IMR-90 (cell line): ENCODE measurements at regions not wholly inside any gene's neighbourhood (a gene's known extent, or its start where the extent isn't known, plus 50 kb on each side); places are given as distances from the start of the nearest gene placed in this dataset.

Source experiments
- ATAC-seq: fragments of 200-7000 bp; cut with Tn5 transposase; 2 replicates; pipeline ENCODE4 v1.9.1; 2020; ENCODE audit warnings: low read depth, mild to moderate bottlenecking, moderate library complexity
- BruUV-seq: library from RNA; stranded (reverse); fragments of 400-500 nt; replicated peaks from 2 replicates; lab custom pipeline; 2021; lab: Mats Ljungman, UMichigan
- CTCF ChIA-PET: fragments of 300-600 bp; formaldehyde crosslinking; extraction: SDS; loops from one replicate; lab custom pipeline; 2021; ENCODE audit warnings: antibody characterized with exemption; lab: Yijun Ruan, JAX
- POLR2A ChIA-PET: fragments of 300-600 bp; sonication (Branson Sonifier 250); formaldehyde crosslinking; loops from one replicate; lab custom pipeline; 2022; ENCODE audit warnings: antibody characterized with exemption; ENCODE audit not compliant: unreplicated experiment; lab: Charles Lee
- DNase-seq: peaks from one replicate; pipeline ENCODE4 v3.0.0; 2013
- H2AFZ ChIP-seq: replicated peaks from 2 replicates; pipeline ENCODE3; 2013; ENCODE audit warnings: low read length, mild to moderate bottlenecking; ENCODE audit not compliant: poor library complexity
- H2AK5ac ChIP-seq: 2 replicates; pipeline ENCODE4 v1.6.1; 2013; ENCODE audit warnings: low read depth, low read length, inconsistent platforms
- H2AK9ac ChIP-seq: replicated peaks from 2 replicates; pipeline ENCODE3; 2013; ENCODE audit warnings: mild to moderate bottlenecking, low read depth, low read length, moderate library complexity; ENCODE audit not compliant: poor library complexity
- H2BK120ac ChIP-seq: 2 replicates; pipeline ENCODE4 v1.6.1; 2013; ENCODE audit warnings: low read depth, low read length, inconsistent platforms
- H2BK15ac ChIP-seq: 3 replicates; pipeline ENCODE4 v1.6.1; 2013; ENCODE audit warnings: low read depth, low read length, inconsistent platforms
- H2BK20ac ChIP-seq: 2 replicates; pipeline ENCODE4 v1.6.1; 2013; ENCODE audit warnings: low read depth, mild to moderate bottlenecking, inconsistent platforms, low read length, moderate library complexity
- H2BK5ac ChIP-seq: 2 replicates; pipeline ENCODE4 v1.6.1; 2013; ENCODE audit warnings: mild to moderate bottlenecking, low read depth, low read length, inconsistent platforms; ENCODE audit not compliant: poor library complexity, severe bottlenecking
- H3K14ac ChIP-seq: replicated peaks from 2 replicates; pipeline ENCODE4 v1.6.1; 2013; ENCODE audit warnings: low read depth, low read length, inconsistent platforms
- H3K18ac ChIP-seq: 2 replicates; pipeline ENCODE4 v1.6.1; 2013; ENCODE audit warnings: low read depth, low read length, control low read depth
- H3K23ac ChIP-seq: 2 replicates; pipeline ENCODE4 v1.6.1; 2013; ENCODE audit warnings: low read depth, low read length, inconsistent platforms
- H3K27ac ChIP-seq: 2 replicates; pipeline ENCODE4 v1.5.1; 2013; ENCODE audit warnings: mild to moderate bottlenecking, control low read depth, low read length; ENCODE audit not compliant: insufficient read depth
- H3K27me3 ChIP-seq: 2 replicates; pipeline ENCODE4 v1.6.1; 2013; ENCODE audit warnings: low read length; ENCODE audit not compliant: control insufficient read depth, insufficient read depth
- H3K36me3 ChIP-seq: 2 replicates; pipeline ENCODE4 v1.6.1; 2013; ENCODE audit warnings: low read length, mixed read lengths; ENCODE audit not compliant: control insufficient read depth, insufficient read depth
- H3K4ac ChIP-seq: 2 replicates; pipeline ENCODE4 v1.6.1; 2013; ENCODE audit warnings: low read depth, low read length, inconsistent platforms
- H3K4me1 ChIP-seq: 2 replicates; pipeline ENCODE4 v1.6.1; 2013; ENCODE audit warnings: low read length, mixed read lengths; ENCODE audit not compliant: control insufficient read depth, insufficient read depth
- H3K4me2 ChIP-seq: 2 replicates; pipeline ENCODE4 v1.6.1; 2013; ENCODE audit warnings: low read depth, mild to moderate bottlenecking, control low read depth, low read length, moderate library complexity
- H3K4me3 ChIP-seq: 2 replicates; pipeline ENCODE4 v1.5.1; 2013; ENCODE audit warnings: low read depth, mild to moderate bottlenecking, control low read depth, low read length, moderate library complexity; ENCODE audit not compliant: insufficient read depth
- H3K56ac ChIP-seq: 2 replicates; pipeline ENCODE4 v1.6.1; 2013; ENCODE audit warnings: low read length, inconsistent platforms; ENCODE audit not compliant: insufficient read depth; ENCODE audit errors: extremely low read depth
- H3K79me1 ChIP-seq, 2 experiments: 2 replicates each; pipeline ENCODE4 v1.6.1; 2013; ENCODE audit warnings: low read length in 2 of 2, inconsistent platforms in 1 of 2, low read depth in 1 of 2
- H3K9ac ChIP-seq: 2 replicates; pipeline ENCODE4 v1.6.1; 2013; ENCODE audit warnings: low read depth, low read length, control low read depth
- H3K9me1 ChIP-seq: 2 replicates; pipeline ENCODE4 v1.6.1; 2013; ENCODE audit warnings: low read length, inconsistent platforms; ENCODE audit not compliant: insufficient read depth
- H3K9me3 ChIP-seq: 2 replicates; pipeline ENCODE4 v1.6.1; 2013; ENCODE audit warnings: low read length; ENCODE audit not compliant: control insufficient read depth, insufficient read depth
- H4K20me1 ChIP-seq: 2 replicates; pipeline ENCODE4 v1.6.1; 2013; ENCODE audit warnings: low read length, inconsistent platforms; ENCODE audit not compliant: insufficient read depth
- H4K5ac ChIP-seq: 2 replicates; pipeline ENCODE4 v1.6.1; 2013; ENCODE audit warnings: mild to moderate bottlenecking, low read depth, low read length, control low read depth
- H4K8ac ChIP-seq, 2 experiments: 2 replicates each; pipeline ENCODE4 v1.6.1; 2013; ENCODE audit warnings: low read depth in 2 of 2, low read length in 2 of 2, control low read depth in 1 of 2, inconsistent platforms in 1 of 2
- H4K91ac ChIP-seq: 2 replicates; pipeline ENCODE4 v1.6.1; 2013; ENCODE audit warnings: low read depth, low read length, inconsistent platforms; ENCODE audit not compliant: insufficient read depth
- BHLHE40 ChIP-seq: fragments of 150-350 bp; IDR thresholded peaks from 2 replicates; pipeline ENCODE4 v1.6.1; 2016; ENCODE audit warnings: mild to moderate bottlenecking, low read depth, low read length
- CEBPB ChIP-seq: IDR thresholded peaks from 2 replicates; pipeline ENCODE4 v1.6.1; 2012; ENCODE audit warnings: low read depth, low read length, improper control_type of control experiment
- CHD1 ChIP-seq: IDR thresholded peaks from 2 replicates; pipeline ENCODE4 v1.6.1; 2012; ENCODE audit warnings: low read depth, low read length, improper control_type of control experiment
- CTCF ChIP-seq: conservative IDR thresholded peaks from 2 replicates; pipeline ENCODE4 v1.5.1; 2012; ENCODE audit warnings: mild to moderate bottlenecking, low read depth, low read length, improper control_type of control experiment
- ELK1 ChIP-seq: fragments of 150-350 bp; IDR thresholded peaks from 2 replicates; pipeline ENCODE4 v1.6.1; 2016; ENCODE audit warnings: low read depth, mild to moderate bottlenecking, low read length, moderate library complexity, borderline replicate concordance
- FOS ChIP-seq: fragments of 150-350 bp; IDR thresholded peaks from 2 replicates; pipeline ENCODE4 v1.6.1; 2016; ENCODE audit warnings: low read depth, low read length
- MAFK ChIP-seq: IDR thresholded peaks from 2 replicates; pipeline ENCODE4 v1.6.1; 2012; ENCODE audit warnings: low read depth, low read length, improper control_type of control experiment
- MAZ ChIP-seq: IDR thresholded peaks from 2 replicates; pipeline ENCODE4 v1.6.1; 2012; ENCODE audit warnings: low read depth, mild to moderate bottlenecking, low read length, improper control_type of control experiment, moderate library complexity, borderline replicate concordance
- MXI1 ChIP-seq: IDR thresholded peaks from 2 replicates; pipeline ENCODE4 v1.6.1; 2012; ENCODE audit warnings: low read depth, mild to moderate bottlenecking, low read length, moderate library complexity, borderline replicate concordance
- NFE2L2 ChIP-seq: fragments of 150-350 bp; IDR thresholded peaks from 2 replicates; pipeline ENCODE4 v1.6.1; 2016; ENCODE audit warnings: low read depth, mild to moderate bottlenecking, low read length
- POLR2A ChIP-seq: IDR thresholded peaks from 2 replicates; pipeline ENCODE4 v1.6.1; 2012; ENCODE audit warnings: mild to moderate bottlenecking, low read depth, low read length
- RAD21 ChIP-seq: IDR thresholded peaks from 2 replicates; pipeline ENCODE4 v1.6.1; 2012; ENCODE audit warnings: low read length, improper control_type of control experiment
- RCOR1 ChIP-seq: IDR thresholded peaks from 2 replicates; pipeline ENCODE4 v1.6.1; 2012; ENCODE audit warnings: mild to moderate bottlenecking, low read length, improper control_type of control experiment; ENCODE audit not compliant: insufficient replicate concordance
- RFX5 ChIP-seq: IDR thresholded peaks from 2 replicates; pipeline ENCODE4 v1.8.0; 2012; ENCODE audit warnings: low read depth, mild to moderate bottlenecking, low read length, moderate library complexity
- SMC3 ChIP-seq: fragments of 150-350 bp; IDR thresholded peaks from 2 replicates; pipeline ENCODE4 v1.6.1; 2016; ENCODE audit warnings: low read depth, mild to moderate bottlenecking, antibody characterized with exemption, low read length, moderate library complexity
- USF2 ChIP-seq: fragments of 150-350 bp; IDR thresholded peaks from 2 replicates; pipeline ENCODE4 v1.6.1; 2017; ENCODE audit warnings: mild to moderate bottlenecking, antibody characterized with exemption, low read length, low read depth
- WGBS, 2 experiments: methylation state at CpG; one replicate each; pipeline versions ENCODE4 v1.1.5 to v1.1.7; 2013; ENCODE audit warnings: missing lambda C conversion rate in 2 of 2; ENCODE audit not compliant: insufficient read length in 1 of 2; ENCODE audit errors: extremely low coverage in 2 of 2; 5-methylcytosine and 5-hydroxymethylcytosine counted together
- dilution Hi-C: fragments of 300-500 bp; cut with HindIII; formaldehyde crosslinking; loops from one replicate; pipeline ENCODE4 v1.14.3; 2018; ENCODE audit warnings: low sequenced_read_pairs; ENCODE audit not compliant: unreplicated experiment
- in situ Hi-C: fragments of 300-500 bp; cut with MboI; formaldehyde crosslinking; loops from 3 replicates; pipeline ENCODE4 v1.14.3; 2019; ENCODE audit warnings: low sequenced_read_pairs, inconsistent platforms, mixed read lengths
- intact Hi-C: fragments of 100-400 bp; cut with micrococcal nuclease; formaldehyde crosslinking; loops from 2 replicates; pipeline ENCODE4 v1.10.0; 2022

GRCh38 chr6:141335477-141336273 is 797.0 kb upstream of the GJE1 start:
- ATAC-seq (no peak), DNase-seq (no peak)
- H3K9me1 ChIP-seq: no peaks in the 10 kb centered on the region
- intact Hi-C loops (no loop called here), dilution Hi-C loops (no loop called here), in situ Hi-C loops (no loop called here)
- no peak overlapping the region for H3K9ac ChIP-seq
- ChIA-PET POLR2A (no interaction called here), CTCF (no interaction called here)
- H3K4me1 ChIP-seq: no peaks in the 10 kb centered on the region
- H3K36me3 ChIP-seq: no peaks in the 10 kb centered on the region
- no peak overlapping the region for H2AK5ac ChIP-seq
- no peak overlapping the region for H4K8ac ChIP-seq
- no peaks in the 10 kb centered on the region for H3K79me1 ChIP-seq
- H2BK20ac ChIP-seq: no peak overlapping the region
- no peaks in the 10 kb centered on the region for H3K27me3 ChIP-seq
- no peak overlapping the region for H2BK120ac ChIP-seq
- BruUV-seq: no TSS peak
- TF ChIP-seq BHLHE40: no peak
- no peak for TF ChIP-seq CHD1
- TF ChIP-seq RAD21: no peak
- TF ChIP-seq CEBPB: no peak
- no peak for TF ChIP-seq MXI1
- no peak for TF ChIP-seq RFX5
- TF ChIP-seq NFE2L2: no peak
- no peak for TF ChIP-seq POLR2A
- TF ChIP-seq ELK1: no peak
- no peak for TF ChIP-seq MAZ
- no peak for TF ChIP-seq RCOR1
- no peak for TF ChIP-seq CTCF
- no peak for TF ChIP-seq SMC3
- no peak for TF ChIP-seq USF2
- no peak for TF ChIP-seq MAFK
- no peak for TF ChIP-seq FOS
- no peak overlapping the region for H3K56ac ChIP-seq
- no peak overlapping the region for H3K4ac ChIP-seq
- H2BK15ac ChIP-seq: no peak overlapping the region
- no peak overlapping the region for H4K5ac ChIP-seq
- no peak overlapping the region for H2AFZ ChIP-seq
- H3K9me3 ChIP-seq: no peaks in the 10 kb centered on the region
- H3K4me2 ChIP-seq: no peak overlapping the region
- no peak overlapping the region for H4K91ac ChIP-seq
- no peaks in the 10 kb centered on the region for H4K20me1 ChIP-seq
- H2AK9ac ChIP-seq: no peak overlapping the region
- no peak overlapping the region for H3K4me3 ChIP-seq
- WGBS, 2 experiments: no CpG with 5 or more reads among the region's 4 CpGs
- no peak overlapping the region for H2BK5ac ChIP-seq
- no peak overlapping the region for H3K18ac ChIP-seq
- no peak overlapping the region for H3K27ac ChIP-seq
- peak overlapping the region; percentile 44; the same call in 1 of the 2 replicates for H3K14ac ChIP-seq
- H3K23ac ChIP-seq: no peak overlapping the region
